NCI-H128 (cell line): ENCODE measurements at regions not wholly inside any gene's neighbourhood (a gene's known extent, or its start where the extent isn't known, plus 50 kb on each side); places are given as distances from the start of the nearest gene placed in this dataset.
"Not testable (repeated sequence)": the region's sequence is repeated elsewhere in the genome, so short reads cannot be mapped to it uniquely, and the experiment has no call there.

Experiments
- DNase-seq: peaks from one replicate; lab custom pipeline; 2025; ENCODE audit not compliant: unreplicated experiment; lab: John Stamatoyannopoulos, UW

GRCh38 chr6:92648364-92649086, 770.8 kb downstream of the EPHA7 start:
- DNase-seq, result no peak

DNA sequence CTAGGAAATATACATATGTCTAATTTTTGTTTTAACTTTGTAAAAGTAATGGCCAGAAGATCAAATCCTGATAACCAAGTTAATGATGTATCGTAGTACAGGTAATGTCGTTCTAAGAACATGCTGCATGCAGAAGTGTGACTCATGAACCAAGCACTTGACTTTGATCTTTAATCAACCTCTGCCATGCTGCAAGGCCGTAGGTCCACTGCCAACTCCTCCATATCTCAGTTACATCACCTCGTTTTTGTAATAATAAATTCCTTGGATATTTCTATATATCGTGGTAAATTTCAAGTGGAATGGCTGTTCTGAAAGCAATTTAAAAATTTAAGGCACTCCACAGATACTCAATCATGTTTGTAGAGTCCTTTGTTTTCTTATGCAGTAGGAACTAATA, 771.7 kb downstream of the EPHA7 start:
- DNase-seq, result no peak

DNA sequence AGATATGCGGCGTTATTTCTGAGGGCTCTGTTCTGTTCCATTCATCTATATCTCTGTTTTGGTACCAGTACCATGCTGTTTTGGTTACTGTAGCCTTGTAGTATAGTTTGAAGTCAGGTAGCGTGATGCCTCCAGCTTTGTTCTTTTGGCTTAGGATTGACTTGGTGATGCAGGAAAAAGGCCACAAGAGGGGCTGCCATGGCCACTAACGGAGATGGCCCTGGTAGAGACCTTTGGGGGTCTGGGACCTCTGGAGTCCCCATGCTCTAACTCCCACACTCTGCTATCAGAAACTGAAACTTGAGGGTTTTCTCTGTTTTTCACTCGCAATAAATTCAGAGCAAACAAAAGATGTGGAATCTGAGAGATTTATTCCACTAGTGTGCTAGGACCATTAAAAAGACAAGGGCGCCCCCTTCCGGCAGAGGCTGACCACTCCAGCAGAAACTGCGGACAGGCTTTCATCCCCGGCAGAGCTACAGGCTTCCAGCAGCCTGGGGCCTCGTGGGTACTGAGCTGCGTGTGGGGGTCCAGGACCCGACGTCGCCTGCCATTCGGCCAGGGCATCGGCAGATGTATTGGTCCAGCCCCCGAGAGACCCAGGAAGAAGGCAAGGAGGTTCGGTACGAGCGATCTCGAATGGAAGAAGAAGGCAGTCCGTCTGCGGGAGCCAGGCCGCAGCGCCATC, 775.1 kb downstream of the EPHA7 start:
- DNase-seq, result not testable (repeated sequence)

- DNase-seq, result no peak
Measured at GRCh38 chr6:92635553-92636153, 783.7 kb downstream of the EPHA7 start.

GRCh38 chr6:92634561-92634960, 784.8 kb downstream of the EPHA7 start:
- DNase-seq, result no peak

DNA sequence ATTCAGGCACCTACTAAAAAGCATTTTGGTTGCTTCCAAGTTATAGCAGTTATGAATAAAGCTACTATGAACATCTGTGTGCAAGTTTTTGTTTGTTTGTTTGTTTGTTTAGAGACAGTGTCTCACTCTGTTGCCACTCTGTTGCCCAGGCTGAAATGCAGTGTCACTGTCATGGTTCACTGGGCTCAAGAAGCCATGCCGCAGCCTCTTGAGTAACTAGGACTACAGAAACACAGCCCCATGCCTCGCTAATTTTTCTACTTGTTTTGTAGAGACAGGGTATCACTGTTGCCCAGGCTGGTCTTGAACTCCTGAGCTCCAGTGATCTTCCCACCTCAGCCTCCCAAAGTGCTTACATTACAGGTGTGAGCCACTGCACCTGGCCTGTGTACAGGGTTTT, 795.9 kb downstream of the EPHA7 start:
- DNase-seq, result no peak

DNA sequence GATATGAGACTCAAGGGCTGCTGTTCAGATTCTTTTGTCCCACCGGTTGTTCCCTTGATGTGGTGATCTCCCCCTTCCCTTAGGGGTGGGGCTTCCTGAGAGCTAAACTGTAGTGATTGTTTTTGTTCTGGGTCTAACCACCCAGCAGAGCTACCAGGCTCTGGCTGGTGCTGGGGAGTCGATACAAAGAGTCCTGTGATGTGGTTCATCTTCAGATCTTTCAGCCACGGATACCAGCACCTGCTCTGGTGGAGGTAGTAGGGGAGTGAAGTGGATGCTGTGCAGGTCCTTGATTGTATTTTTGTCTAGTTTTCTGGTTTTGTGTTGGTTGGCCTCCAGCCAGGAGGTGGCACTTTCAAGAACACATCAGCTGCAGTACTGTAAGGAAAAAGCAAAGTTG, 801.6 kb downstream of the EPHA7 start:
- no peak for DNase-seq

DNA sequence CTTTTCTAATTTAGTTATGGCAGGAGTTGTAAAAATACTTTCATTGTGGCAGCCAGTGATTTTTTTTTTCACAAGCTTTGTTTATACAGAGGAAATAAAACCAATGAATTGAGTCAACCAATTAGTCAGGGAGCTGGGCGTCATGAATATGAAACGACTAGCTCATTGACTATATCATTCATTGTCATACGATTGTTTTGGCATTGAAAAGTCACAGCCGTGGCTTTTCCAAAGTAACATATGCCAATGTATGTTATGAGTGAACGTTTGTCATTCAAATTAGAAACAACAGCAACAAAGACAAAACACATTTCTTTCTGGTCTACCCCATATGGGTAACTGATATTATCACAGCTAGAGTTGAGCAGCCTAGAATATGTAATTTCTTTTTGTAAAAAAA, 810.6 kb downstream of the EPHA7 start:
- no peak for DNase-seq

DNA sequence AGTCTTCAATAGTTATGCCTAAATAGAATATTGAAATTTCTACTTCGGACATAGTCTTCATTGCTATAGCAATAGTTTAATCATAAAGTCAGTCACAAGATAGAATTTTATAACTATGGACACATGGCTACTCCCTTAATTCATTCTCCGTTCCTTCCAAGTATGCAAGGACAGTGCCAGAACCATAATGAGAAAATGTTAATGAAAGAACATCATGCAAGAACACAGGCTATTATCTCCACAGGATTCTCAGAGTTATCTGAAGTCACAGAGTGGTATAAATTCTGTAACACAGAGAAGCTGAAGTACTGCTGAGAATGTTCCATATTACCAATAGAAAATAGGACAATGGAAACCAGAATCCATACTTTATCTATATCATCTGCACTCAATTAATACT, 826.2 kb downstream of the EPHA7 start:
- DNase-seq, result no peak

DNA sequence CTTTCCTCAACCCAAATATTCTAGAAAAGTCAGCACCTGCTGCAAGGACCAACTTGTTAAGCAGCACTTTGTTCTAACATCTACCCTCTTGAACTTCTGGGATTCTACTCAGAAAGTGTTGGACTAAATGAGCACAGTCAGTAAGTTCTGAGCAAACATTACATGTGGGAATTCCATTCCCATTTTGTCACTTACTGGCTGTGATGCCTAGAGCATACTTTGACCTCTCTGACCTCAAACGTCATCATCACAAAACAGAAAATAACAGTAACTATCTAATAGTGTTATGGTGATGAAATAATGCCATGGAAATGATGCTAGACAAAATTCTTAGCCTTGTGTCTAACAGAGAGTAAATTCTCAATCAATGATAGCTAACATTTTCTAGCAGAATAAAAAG, 829.4 kb downstream of the EPHA7 start:
- no peak for DNase-seq

DNA sequence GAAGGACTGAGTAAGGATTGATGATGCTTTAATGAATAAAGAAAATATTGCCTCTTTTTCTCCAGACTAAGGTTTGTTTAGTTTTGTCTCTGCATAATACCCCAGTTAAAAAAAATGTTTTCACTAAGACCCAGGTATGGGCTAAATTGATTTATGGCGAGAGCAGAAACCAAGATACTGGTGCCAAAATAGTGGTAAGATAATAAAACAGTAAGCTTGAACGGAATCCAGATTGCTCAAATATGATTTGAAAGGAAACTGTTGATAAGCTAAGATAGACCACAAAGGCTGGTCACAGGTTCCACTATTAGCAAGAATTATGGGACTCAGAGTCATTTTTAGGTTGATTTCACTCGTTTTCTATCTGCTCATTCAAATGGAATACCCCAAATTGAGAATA, 831.2 kb downstream of the EPHA7 start:
- no peak for DNase-seq

DNA sequence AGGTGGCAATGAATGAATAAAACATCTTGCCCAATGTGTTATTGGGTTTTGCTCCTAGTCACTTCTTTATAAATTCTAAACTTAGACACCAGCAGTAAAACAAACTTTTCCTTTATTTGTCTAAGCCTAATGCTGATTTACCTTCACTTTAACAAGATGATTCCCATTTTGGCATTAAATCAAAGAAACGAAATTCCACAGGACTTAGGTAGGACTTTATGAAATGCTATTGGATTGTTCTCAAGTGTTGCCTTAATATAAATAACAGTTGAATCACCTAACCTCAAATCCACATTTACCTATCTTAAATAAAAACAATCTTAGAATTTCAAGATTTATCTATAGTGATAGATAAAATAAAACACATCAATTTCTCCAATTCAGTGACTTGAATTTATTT, 831.8 kb downstream of the EPHA7 start:
- DNase-seq, result no peak

GRCh38 chr6:92586236-92586977, 833.0 kb downstream of the EPHA7 start:
- DNase-seq, result no peak

DNA sequence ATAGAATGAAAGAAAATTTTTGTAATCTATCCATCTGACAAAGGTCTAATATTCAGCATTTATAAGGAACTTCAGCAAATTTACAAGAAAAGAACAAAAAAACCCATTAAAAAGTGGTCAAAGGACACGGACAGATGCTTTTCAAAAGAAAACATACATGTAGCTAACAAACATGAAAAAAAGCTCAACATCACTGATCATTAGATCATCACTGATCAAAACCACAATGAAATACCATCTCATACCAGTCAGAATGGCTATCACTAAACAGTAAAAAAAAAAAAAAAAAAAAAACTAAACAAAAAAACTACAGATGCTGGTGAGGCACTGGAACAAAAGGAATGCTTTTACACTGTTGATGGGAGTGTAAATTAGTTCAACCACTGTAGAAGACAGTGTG, 837.1 kb downstream of the EPHA7 start:
- no peak for DNase-seq

- DNase-seq, result no peak
Measured at GRCh38 chr6:92577077-92577719, 842.2 kb downstream of the EPHA7 start.

DNA sequence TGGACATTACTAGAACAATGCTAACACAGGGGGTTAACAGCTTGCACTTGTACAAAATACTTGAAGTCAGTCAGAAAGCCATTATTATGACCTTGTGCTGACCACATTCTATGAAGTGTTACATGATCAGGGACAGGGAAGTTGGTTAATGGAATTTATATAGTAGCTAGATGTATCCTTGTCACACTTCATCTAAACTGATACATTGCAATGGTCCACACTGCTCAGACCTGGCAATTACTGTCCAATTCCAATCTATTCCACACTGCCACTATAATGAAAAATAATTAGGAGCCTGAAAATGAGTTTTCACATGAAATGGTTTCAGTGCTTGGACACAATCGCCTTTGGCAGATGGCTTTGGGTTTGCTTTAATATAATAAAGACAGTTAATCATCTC, 850.8 kb downstream of the EPHA7 start:
- no peak for DNase-seq

DNA sequence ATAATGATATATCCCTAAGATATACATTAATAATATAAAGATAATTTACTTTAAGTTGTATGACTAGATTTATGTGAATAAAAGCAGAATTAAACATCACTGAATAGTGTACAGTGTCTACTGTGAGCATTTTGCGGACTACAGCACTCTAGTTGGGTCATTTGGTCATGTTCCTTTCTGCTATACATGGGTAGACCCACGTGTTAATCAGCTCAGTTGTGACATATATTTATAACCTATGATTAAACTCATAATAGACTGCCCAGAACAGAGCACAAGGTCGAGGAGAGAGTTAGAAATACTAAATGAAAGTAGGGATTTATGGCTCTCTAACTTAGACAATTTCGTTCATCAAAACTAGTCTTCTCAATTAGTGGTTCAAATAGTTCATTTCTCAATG, 852.7 kb downstream of the EPHA7 start:
- DNase-seq, result no peak

GRCh38 chr6:92564376-92564775, 855.0 kb downstream of the EPHA7 start:
- no peak for DNase-seq

DNA sequence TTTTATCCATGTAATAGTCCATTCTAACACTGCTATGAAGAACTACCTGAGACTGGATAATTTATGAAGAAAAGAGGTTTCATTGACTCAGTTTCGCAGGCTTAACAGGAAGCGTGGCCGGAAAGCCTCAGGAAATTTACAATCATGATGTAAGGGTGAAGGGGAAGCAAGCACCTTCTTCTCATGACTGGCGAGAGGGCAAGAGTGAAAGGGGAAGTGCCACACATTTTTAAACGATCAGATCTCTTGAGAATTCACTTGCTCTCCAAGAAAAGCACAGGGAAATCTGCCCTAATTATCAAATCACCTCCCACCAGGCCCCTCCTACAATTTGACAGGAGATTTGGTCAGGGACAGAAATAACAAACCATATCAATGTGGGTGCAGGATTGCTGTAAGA, 859.7 kb downstream of the EPHA7 start:
- no peak for DNase-seq

DNA sequence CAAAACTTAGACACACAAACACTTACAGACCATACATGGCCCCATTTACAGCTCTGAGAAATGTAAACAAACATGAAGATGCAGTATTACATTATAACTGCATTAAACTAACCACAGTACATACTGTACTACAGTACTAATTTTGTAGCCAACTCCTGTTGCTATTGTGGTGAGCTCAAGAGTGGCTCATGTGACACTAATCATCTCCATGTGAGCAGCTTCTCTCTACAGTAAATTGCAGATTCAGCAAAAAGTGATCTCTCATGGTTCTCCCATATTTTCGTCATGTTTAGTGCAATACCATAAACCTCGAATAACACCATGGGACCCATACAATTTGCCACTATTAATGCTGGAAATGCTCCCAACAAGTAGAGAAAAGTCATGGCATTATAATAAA, 860.4 kb downstream of the EPHA7 start:
- DNase-seq, result peak; percentile 27

DNA sequence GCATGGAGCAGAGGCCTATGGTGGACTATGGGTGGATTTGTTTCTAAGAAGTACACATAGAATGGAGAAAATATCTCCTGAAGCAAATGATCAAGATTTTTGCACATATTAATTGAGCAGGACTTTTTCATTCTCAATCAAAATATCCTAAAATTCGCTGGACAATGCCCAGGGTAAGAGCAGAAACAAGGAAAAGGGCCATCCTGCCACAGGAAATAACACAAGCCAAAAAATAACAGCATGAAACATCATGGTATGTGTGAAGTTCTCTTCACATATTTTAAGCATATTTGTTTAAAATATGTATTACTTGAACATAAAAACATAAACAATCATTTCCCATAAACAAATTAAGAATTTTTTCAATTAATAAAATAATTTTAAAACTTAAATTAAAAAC, 868.9 kb downstream of the EPHA7 start:
- DNase-seq, result no peak
